ENCODE measurements at regions not wholly inside any gene's neighbourhood (a gene's known extent, or its start where the extent isn't known, plus 50 kb on each side); places are given as distances from the start of the nearest gene placed in this dataset.

DNA sequence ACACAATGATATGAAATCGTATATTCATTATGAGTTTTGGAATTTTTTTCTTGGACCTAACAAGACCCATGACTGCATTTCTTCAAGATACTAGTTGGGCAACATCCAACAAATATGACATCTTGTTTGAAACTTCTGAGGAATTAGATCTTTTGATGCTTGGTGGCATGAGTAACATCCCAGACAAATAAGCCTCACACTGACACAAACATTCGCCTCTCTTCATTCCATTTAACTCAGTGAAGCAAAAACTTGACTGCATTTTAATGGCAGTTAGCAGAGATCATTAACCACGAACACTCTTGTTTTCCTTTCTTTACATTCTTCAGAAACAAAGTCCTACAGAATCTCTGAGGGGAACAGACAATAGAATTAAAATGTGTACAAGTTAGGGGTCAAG is 758.3 kb downstream of the C12orf50 start:
- H3F3A ChIP-seq (ENCODE audit: insufficient read depth, low read length, poor library complexity, severe bottlenecking) = no peaks in the 10 kb centered on the region
- H2AFZ ChIP-seq (ENCODE audit: low read depth, low read length) = no peak overlapping the region
- TF ChIP-seq EP300 (conservative IDR thresholded peaks at IDR 0.05; ENCODE audit: poor library complexity, severe bottlenecking) (no peak), RAD21 (conservative IDR thresholded peaks at IDR 0.05) (no peak), SMC3 (conservative IDR thresholded peaks at IDR 0.05; ENCODE audit: poor library complexity) (no peak), TAF1 (IDR thresholded peaks at IDR 0.05; ENCODE audit: low read depth) (no peak), POLR2AphosphoS5 (IDR thresholded peaks at IDR 0.05) (no peak), MXI1 (conservative IDR thresholded peaks at IDR 0.05; ENCODE audit: poor library complexity, severe bottlenecking) (no peak), EZH2 (IDR thresholded peaks at IDR 0.05; ENCODE audit: borderline replicate concordance, insufficient read depth, low read length, poor library complexity, severe bottlenecking) (no peak), CTCF (IDR thresholded peaks at IDR 0.05; ENCODE audit: poor library complexity, severe bottlenecking) (no peak)
- TF ChIP-seq, protein P1, sequence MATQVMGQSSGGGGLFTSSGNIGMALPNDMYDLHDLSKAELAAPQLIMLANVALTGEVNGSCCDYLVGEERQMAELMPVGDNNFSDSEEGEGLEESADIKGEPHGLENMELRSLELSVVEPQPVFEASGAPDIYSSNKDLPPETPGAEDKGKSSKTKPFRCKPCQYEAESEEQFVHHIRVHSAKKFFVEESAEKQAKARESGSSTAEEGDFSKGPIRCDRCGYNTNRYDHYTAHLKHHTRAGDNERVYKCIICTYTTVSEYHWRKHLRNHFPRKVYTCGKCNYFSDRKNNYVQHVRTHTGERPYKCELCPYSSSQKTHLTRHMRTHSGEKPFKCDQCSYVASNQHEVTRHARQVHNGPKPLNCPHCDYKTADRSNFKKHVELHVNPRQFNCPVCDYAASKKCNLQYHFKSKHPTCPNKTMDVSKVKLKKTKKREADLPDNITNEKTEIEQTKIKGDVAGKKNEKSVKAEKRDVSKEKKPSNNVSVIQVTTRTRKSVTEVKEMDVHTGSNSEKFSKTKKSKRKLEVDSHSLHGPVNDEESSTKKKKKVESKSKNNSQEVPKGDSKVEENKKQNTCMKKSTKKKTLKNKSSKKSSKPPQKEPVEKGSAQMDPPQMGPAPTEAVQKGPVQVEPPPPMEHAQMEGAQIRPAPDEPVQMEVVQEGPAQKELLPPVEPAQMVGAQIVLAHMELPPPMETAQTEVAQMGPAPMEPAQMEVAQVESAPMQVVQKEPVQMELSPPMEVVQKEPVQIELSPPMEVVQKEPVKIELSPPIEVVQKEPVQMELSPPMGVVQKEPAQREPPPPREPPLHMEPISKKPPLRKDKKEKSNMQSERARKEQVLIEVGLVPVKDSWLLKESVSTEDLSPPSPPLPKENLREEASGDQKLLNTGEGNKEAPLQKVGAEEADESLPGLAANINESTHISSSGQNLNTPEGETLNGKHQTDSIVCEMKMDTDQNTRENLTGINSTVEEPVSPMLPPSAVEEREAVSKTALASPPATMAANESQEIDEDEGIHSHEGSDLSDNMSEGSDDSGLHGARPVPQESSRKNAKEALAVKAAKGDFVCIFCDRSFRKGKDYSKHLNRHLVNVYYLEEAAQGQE (IDR thresholded peaks at IDR 0.05; ENCODE audit: borderline replicate concordance) = no peak
- no peaks in the 10 kb centered on the region for H3K9me2 ChIP-seq (ENCODE audit: insufficient read depth, low read length)
- no peaks in the 10 kb centered on the region for H3K36me3 ChIP-seq (ENCODE audit: insufficient read depth, low read length)
- no peaks in the 10 kb centered on the region for H3K27me3 ChIP-seq (ENCODE audit: insufficient read depth, low read depth, low read length)
- no peaks in the 10 kb centered on the region for H3K79me2 ChIP-seq (replicated peaks; ENCODE audit: insufficient read depth, low read length)
- H4K20me1 ChIP-seq (ENCODE audit: insufficient read depth) = no peaks in the 10 kb centered on the region
- H3K27ac ChIP-seq (ENCODE audit: low read length) = no peak overlapping the region
- H3K9ac ChIP-seq (ENCODE audit: low read length) = no peak overlapping the region
- H3K4me2 ChIP-seq (ENCODE audit: low read length) = no peak overlapping the region
- no peak overlapping the region for H3K4me3 ChIP-seq (ENCODE audit: low read length)
- H3K9me3 ChIP-seq (ENCODE audit: low read length) = no peaks in the 10 kb centered on the region

- Histone ChIP-seq H3K9me3 (ENCODE audit: low read length) (no peaks in the 10 kb centered on the region), H3K27me3 (ENCODE audit: insufficient read depth, low read depth, low read length) (no peaks in the 10 kb centered on the region), H3K27ac (ENCODE audit: low read length) (no peak overlapping the region), H2AFZ (ENCODE audit: low read depth, low read length) (no peak overlapping the region), H3K9me2 (ENCODE audit: insufficient read depth, low read length) (no peaks in the 10 kb centered on the region), H3K36me3 (ENCODE audit: insufficient read depth, low read length) (no peaks in the 10 kb centered on the region), H3K4me2 (ENCODE audit: low read length) (no peak overlapping the region), H4K20me1 (ENCODE audit: insufficient read depth) (no peaks in the 10 kb centered on the region), H3K9ac (ENCODE audit: low read length) (no peak overlapping the region), H3K79me2 (replicated peaks; ENCODE audit: insufficient read depth, low read length) (no peaks in the 10 kb centered on the region), H3K4me3 (ENCODE audit: low read length) (no peak overlapping the region), H3F3A (ENCODE audit: insufficient read depth, low read length, poor library complexity, severe bottlenecking) (no peaks in the 10 kb centered on the region)
- TF ChIP-seq EP300 (conservative IDR thresholded peaks at IDR 0.05; ENCODE audit: poor library complexity, severe bottlenecking) = no peak
- TF ChIP-seq, protein P1 (IDR thresholded peaks at IDR 0.05; ENCODE audit: borderline replicate concordance) = no peak
Measured at GRCh38 chr12:87266305-87266704, 762.9 kb downstream of the C12orf50 start.

All from neural cell (in vitro differentiated cells).